ENCODE measurements at regions not wholly inside any gene's neighbourhood (a gene's known extent, or its start where the extent isn't known, plus 50 kb on each side); places are given as distances from the start of the nearest gene placed in this dataset.

DNA sequence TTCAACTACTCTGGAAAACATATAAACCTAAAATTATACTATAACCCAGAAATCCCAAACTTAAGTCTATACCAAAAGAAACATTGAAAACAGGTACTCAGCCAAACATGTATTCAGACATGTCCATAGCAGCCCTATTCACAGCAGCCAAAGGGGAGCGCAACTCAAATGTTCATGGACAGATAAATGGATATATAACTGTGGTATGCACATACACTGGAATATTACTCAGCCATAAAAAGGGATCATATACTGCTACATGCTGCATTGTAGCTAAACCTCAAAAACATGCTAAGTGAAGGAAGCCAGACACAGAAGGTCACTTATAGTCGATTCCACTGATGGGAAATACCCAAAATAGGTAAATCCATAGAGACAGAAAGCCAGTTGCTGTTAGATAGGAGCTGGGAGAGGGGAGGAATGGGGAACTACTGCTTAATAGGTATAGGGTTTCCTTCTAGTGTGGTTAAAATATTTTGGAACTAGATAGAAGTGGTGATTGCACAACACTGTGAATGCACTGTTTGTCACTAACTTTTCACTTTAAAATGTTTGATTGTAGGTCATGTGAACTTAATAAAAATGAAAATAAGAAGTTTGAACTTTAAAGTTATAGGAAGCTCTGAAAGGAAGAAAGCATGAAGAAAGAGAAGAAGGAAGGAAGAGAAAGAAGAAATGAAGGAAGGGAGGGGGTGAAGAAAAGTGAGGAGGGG is 812.3 kb downstream of the CDH11 start:
- no peaks in the 10 kb centered on the region for H3K4me1 ChIP-seq
- no peaks in the 10 kb centered on the region for H3K36me3 ChIP-seq
- H3K4me3 ChIP-seq, result no peak overlapping the region
- no peaks in the 10 kb centered on the region for H3K27me3 ChIP-seq
- TF ChIP-seq, protein P1, sequence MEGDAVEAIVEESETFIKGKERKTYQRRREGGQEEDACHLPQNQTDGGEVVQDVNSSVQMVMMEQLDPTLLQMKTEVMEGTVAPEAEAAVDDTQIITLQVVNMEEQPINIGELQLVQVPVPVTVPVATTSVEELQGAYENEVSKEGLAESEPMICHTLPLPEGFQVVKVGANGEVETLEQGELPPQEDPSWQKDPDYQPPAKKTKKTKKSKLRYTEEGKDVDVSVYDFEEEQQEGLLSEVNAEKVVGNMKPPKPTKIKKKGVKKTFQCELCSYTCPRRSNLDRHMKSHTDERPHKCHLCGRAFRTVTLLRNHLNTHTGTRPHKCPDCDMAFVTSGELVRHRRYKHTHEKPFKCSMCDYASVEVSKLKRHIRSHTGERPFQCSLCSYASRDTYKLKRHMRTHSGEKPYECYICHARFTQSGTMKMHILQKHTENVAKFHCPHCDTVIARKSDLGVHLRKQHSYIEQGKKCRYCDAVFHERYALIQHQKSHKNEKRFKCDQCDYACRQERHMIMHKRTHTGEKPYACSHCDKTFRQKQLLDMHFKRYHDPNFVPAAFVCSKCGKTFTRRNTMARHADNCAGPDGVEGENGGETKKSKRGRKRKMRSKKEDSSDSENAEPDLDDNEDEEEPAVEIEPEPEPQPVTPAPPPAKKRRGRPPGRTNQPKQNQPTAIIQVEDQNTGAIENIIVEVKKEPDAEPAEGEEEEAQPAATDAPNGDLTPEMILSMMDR (IDR thresholded peaks at IDR 0.05), result no peak
- TF ChIP-seq POLR2A (IDR thresholded peaks at IDR 0.05), result no peak
- DNase-seq, result no peak
- intact Hi-C loops (cut with DNase I; ENCODE audit: low total_unique reads), result no loop called here
- no peak overlapping the region for H3K27ac ChIP-seq
- no peaks in the 10 kb centered on the region for H3K9me3 ChIP-seq

DNA sequence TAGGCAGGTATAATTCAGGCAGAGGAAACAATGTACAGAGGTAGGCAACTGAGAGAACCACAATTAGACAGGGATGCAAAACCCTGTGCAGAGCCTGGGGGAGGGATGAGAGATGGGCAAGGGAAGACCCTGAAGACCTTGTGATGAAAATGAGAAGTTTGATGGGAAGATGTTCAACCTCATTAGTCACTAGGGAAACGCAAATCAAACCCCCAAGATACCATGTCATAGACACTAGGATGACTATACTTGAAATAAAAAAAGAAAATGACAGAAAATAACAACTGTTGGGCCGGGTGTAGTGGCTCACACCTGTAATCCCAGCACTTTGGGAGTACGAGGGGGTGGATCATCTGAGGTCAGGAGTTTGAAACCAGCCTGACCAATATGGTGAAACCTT is 813.1 kb downstream of the CDH11 start:
- no peak for DNase-seq
- Histone ChIP-seq H3K4me1 (no peaks in the 10 kb centered on the region), H3K36me3 (no peaks in the 10 kb centered on the region), H3K9me3 (no peaks in the 10 kb centered on the region), H3K4me3 (no peak overlapping the region), H3K27ac (no peak overlapping the region), H3K27me3 (no peaks in the 10 kb centered on the region)
- TF ChIP-seq, protein P1 (IDR thresholded peaks at IDR 0.05), result no peak
- intact Hi-C loops (cut with DNase I; ENCODE audit: low total_unique reads), result no loop called here

DNA sequence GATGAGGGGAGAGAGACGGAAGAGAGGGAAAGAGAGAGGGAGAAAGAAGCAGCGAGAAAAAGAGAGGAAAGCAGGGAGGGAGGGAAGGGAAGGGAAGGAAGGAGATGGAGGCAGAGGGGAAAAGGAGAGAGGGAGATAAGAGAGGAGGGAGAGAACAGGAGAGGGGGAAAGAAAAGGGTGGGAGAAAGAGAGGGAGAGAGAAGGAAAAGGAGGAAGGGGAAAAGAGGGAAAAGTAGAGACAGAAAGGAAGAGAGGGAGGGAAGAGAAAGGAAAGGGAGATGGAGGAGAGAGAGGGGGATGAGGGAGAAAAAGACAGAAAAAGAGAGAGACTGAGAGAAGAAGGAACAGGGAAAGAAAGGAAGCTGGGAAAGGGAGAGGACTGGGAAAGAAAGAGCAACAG is 814.4 kb downstream of the CDH11 start:
- Histone ChIP-seq H3K27ac (no peak overlapping the region), H3K4me3 (no peak overlapping the region), H3K9me3 (no peaks in the 10 kb centered on the region), H3K27me3 (no peaks in the 10 kb centered on the region), H3K36me3 (no peaks in the 10 kb centered on the region), H3K4me1 (no peaks in the 10 kb centered on the region)
- intact Hi-C loops (cut with DNase I; ENCODE audit: low total_unique reads), result no loop called here
- TF ChIP-seq POLR2A (IDR thresholded peaks at IDR 0.05), result no peak
- TF ChIP-seq, protein P1 (IDR thresholded peaks at IDR 0.05), result no peak
- DNase-seq, result no peak

DNA sequence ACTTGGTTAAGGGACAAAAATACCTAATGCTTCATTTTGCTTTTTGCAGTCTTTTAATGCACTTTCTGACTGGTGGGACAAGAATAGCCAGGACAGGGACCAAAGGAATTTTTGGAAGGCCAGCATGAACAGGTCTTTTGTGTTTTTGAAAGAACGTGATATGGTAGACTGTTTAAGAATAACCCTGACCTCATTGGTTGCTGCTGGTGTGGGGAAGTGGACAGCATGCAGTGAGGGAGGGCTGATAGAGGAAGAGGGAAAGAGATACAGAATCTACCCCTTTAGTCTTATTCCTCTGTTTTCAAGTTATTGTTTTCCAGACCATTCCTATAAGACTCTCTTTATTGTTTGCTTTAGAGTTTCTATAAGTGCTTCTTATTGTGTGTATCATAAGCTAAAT is 816.2 kb downstream of the CDH11 start:
- H3K27me3 ChIP-seq, result no peaks in the 10 kb centered on the region
- intact Hi-C loops (cut with DNase I; ENCODE audit: low total_unique reads), result no loop called here
- H3K27ac ChIP-seq, result no peak overlapping the region
- no peaks in the 10 kb centered on the region for H3K9me3 ChIP-seq
- no peak for TF ChIP-seq POLR2A (IDR thresholded peaks at IDR 0.05)
- TF ChIP-seq, protein P1 (IDR thresholded peaks at IDR 0.05), result no peak
- DNase-seq, result no peak
- no peaks in the 10 kb centered on the region for H3K4me1 ChIP-seq
- no peak overlapping the region for H3K4me3 ChIP-seq
- H3K36me3 ChIP-seq, result no peaks in the 10 kb centered on the region

DNA sequence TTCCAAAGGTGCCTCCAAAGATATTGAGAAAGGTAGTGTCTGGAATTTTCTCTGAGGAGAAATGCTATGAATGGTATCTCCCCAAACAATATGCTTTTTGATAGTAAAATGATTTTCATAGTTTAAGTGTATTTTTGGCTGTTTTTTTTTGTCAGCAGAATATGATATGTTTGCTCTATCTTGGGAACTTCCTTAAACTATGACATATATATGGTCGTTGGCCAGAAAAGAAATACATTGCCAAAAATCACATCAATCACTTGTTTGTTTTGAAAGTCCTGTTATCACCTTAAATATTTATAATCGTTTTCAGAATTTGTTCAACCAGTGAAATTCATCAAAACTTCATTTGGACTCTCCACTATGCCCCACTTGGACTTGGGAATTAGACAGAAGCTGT is 816.9 kb downstream of the CDH11 start:
- Histone ChIP-seq H3K9me3 (no peaks in the 10 kb centered on the region), H3K27ac (no peak overlapping the region), H3K4me1 (no peaks in the 10 kb centered on the region), H3K4me3 (no peak overlapping the region), H3K27me3 (no peaks in the 10 kb centered on the region), H3K36me3 (no peaks in the 10 kb centered on the region)
- TF ChIP-seq, protein P1 (IDR thresholded peaks at IDR 0.05), result no peak
- no peak for TF ChIP-seq POLR2A (IDR thresholded peaks at IDR 0.05)
- no peak for DNase-seq
- intact Hi-C loops (cut with DNase I; ENCODE audit: low total_unique reads), result no loop called here

All from uterus (tissue), 3 donors.